MM.1S (cell line): ENCODE measurements at regions not wholly inside any gene's neighbourhood (a gene's known extent, or its start where the extent isn't known, plus 50 kb on each side); places are given as distances from the start of the nearest gene placed in this dataset.

ENCODE experiments used
- CTCF ChIP-seq: fragments of 300-600 bp; sonication (generic); IDR thresholded peaks from 2 replicates; pipeline ENCODE4 v1.5.1; 2016; ENCODE audit warnings: antibody characterized with exemption, low read length, mixed read lengths
- EZH2 ChIP-seq: fragments of 300-600 bp; sonication (generic); optimal IDR thresholded peaks from 2 replicates; pipeline ENCODE3; 2017; ENCODE audit warnings: low read depth, mild to moderate bottlenecking, antibody characterized with exemption, low read length, mixed read lengths

DNA sequence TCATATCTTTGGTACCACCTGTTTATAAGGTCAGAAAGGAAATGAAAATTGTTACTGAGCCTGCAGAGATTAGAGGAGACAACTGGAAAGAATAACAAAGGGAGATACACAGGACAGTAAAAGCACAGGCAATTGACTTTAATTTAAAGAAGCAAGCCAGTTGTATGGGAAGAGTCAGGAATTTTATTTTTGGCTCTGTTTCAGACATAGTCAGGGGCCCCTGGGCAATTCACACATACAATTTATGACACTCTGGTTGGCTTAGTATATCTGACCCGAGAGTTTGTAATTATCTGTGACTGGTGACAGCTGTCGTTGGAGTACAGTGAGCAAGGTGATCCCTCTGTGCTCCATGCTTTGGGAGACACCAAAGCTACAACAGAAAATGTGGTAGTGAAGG lies 591.9 kb upstream of the NECTIN3 start:
- TF ChIP-seq CTCF (no peak), EZH2 (no peak)
